Liver (tissue), 8 donors: ENCODE measurements at regions not wholly inside any gene's neighbourhood (a gene's known extent, or its start where the extent isn't known, plus 50 kb on each side); places are given as distances from the start of the nearest gene placed in this dataset.

ENCODE experiments used
- DNase-seq: peaks from one replicate; pipeline ENCODE4 v3.0.0-alpha.2; 2017; ENCODE audit warnings: low spot score
- H3K27ac ChIP-seq, 2 donors: one replicate each; pipeline ENCODE4 v1.7.0; 2013; ENCODE audit warnings: inconsistent platforms in 2 of 2, low read length in 2 of 2, control low read depth in 1 of 2, low read depth in 1 of 2, mild to moderate bottlenecking in 1 of 2
- H3K27me3 ChIP-seq, 4 donors: one replicate each; pipeline versions ENCODE4 v1.6.1 to v1.7.0; 2013; ENCODE audit warnings: low read length in 3 of 4, inconsistent platforms in 1 of 4, mild to moderate bottlenecking in 1 of 4, moderate library complexity in 1 of 4; ENCODE audit not compliant: control insufficient read depth in 4 of 4, insufficient read depth in 4 of 4
- H3K36me3 ChIP-seq, 4 donors: one replicate each; pipeline versions ENCODE4 v1.6.1 to v1.7.0; 2013; ENCODE audit warnings: low read length in 3 of 4, mild to moderate bottlenecking in 3 of 4, low read depth in 1 of 4, moderate library complexity in 1 of 4; ENCODE audit not compliant: control insufficient read depth in 4 of 4, insufficient read depth in 3 of 4
- H3K4me1 ChIP-seq, 4 donors: one replicate each; pipeline versions ENCODE4 v1.6.1 to v1.7.0; 2013; ENCODE audit warnings: low read length in 3 of 4, mild to moderate bottlenecking in 3 of 4, moderate library complexity in 1 of 4; ENCODE audit not compliant: control insufficient read depth in 4 of 4, insufficient read depth in 4 of 4
- H3K4me3 ChIP-seq, 3 donors: one replicate each; pipeline versions ENCODE4 v1.6.1 to v1.7.0; 2013; ENCODE audit warnings: low read length in 3 of 3, control low read depth in 1 of 3, low read depth in 1 of 3, mild to moderate bottlenecking in 1 of 3
- H3K9ac ChIP-seq, 2 donors: one replicate each; pipeline ENCODE4 v1.7.0; 2013; ENCODE audit warnings: low read length in 2 of 2, mild to moderate bottlenecking in 2 of 2, moderate library complexity in 2 of 2, control low read depth in 1 of 2, low read depth in 1 of 2
- H3K9me3 ChIP-seq, 4 donors: one replicate each; pipeline versions ENCODE4 v1.6.1 to v1.7.0; 2013; ENCODE audit warnings: low read length in 3 of 4; ENCODE audit not compliant: control insufficient read depth in 4 of 4
- CTCF ChIP-seq: fragments of 150-350 bp; IDR thresholded peaks from 2 replicates; pipeline ENCODE4 v1.5.1; 2017; ENCODE audit warnings: improper control_type of control experiment, low read depth, low read length; ENCODE audit not compliant: missing input control
- FOXA1 ChIP-seq: IDR thresholded peaks from 2 replicates; pipeline ENCODE4 v1.6.1; 2016; ENCODE audit warnings: antibody characterized with exemption
- FOXA2 ChIP-seq: IDR thresholded peaks from 2 replicates; pipeline ENCODE4 v1.6.1; 2016; ENCODE audit warnings: antibody characterized with exemption
- GABPA ChIP-seq, 2 donors: IDR thresholded peaks in 1 of 2; conservative IDR thresholded peaks in 1 of 2; 2 replicates each; pipeline ENCODE4 v1.6.1; 2016; ENCODE audit warnings: antibody characterized with exemption in 2 of 2, mild to moderate bottlenecking in 1 of 2, moderate library complexity in 1 of 2
- HNF4A ChIP-seq, 2 donors: conservative IDR thresholded peaks; 2 replicates each; pipeline ENCODE4 v1.6.1; 2016; ENCODE audit warnings: antibody characterized with exemption in 2 of 2, mild to moderate bottlenecking in 2 of 2
- RAD21 ChIP-seq, 2 donors: IDR thresholded peaks; 2 replicates each; pipeline ENCODE4 v1.6.1; 2016; ENCODE audit warnings: antibody characterized with exemption in 2 of 2, mild to moderate bottlenecking in 2 of 2
- REST ChIP-seq: IDR thresholded peaks from 2 replicates; pipeline ENCODE4 v1.6.1; 2016; ENCODE audit warnings: antibody characterized with exemption, mild to moderate bottlenecking
- RXRA ChIP-seq, 2 donors: IDR thresholded peaks; 2 replicates each; pipeline ENCODE4 v1.6.1; 2017 to 2018; ENCODE audit warnings: antibody characterized with exemption in 2 of 2, mild to moderate bottlenecking in 1 of 2
- SP1 ChIP-seq: IDR thresholded peaks from 2 replicates; pipeline ENCODE4 v1.6.1; 2018; ENCODE audit warnings: antibody characterized with exemption, mild to moderate bottlenecking
- TAF1 ChIP-seq: conservative IDR thresholded peaks from 2 replicates; pipeline ENCODE4 v1.6.1; 2016; ENCODE audit warnings: antibody characterized with exemption, mild to moderate bottlenecking
- YY1 ChIP-seq: IDR thresholded peaks from 2 replicates; pipeline ENCODE4 v1.6.1; 2016; ENCODE audit warnings: antibody characterized with exemption, mild to moderate bottlenecking
- ZBTB33 ChIP-seq: IDR thresholded peaks from 2 replicates; pipeline ENCODE4 v1.6.1; 2016; ENCODE audit warnings: antibody characterized with exemption
- WGBS: extraction: QIAGEN DNeasy Blood & Tissue Kit; methylation state at CpG from one replicate; pipeline ENCODE4 v1.1.7; 2013; 5-methylcytosine and 5-hydroxymethylcytosine counted together
- TF ChIP-seq, protein P1 (sequence below): IDR thresholded peaks from 2 replicates; pipeline ENCODE4 v1.6.1; 2016; ENCODE audit warnings: antibody characterized with exemption
- donor health status: healthy.
- donor health status: healthy.
- donor health status: healthy.
- donor health status: healthy.
- donor health status: healthy.

GRCh38 chr5:133665571-133665970, 53.2 kb upstream of the FSTL4 start:
- Histone ChIP-seq H3K9ac (no peak overlapping the region), H3K36me3 (no peaks in the 10 kb centered on the region), H3K4me1 (no peaks in the 10 kb centered on the region), H3K9me3 (no peaks in the 10 kb centered on the region), H3K4me3 (no peak overlapping the region), H3K27me3 (no peaks in the 10 kb centered on the region), H3K27ac (no peak overlapping the region)
- TF ChIP-seq FOXA1, result no peak
- TF ChIP-seq FOXA2, result no peak
- no peak for TF ChIP-seq YY1
- no peak for TF ChIP-seq GABPA (IDR thresholded peaks at IDR 0.05 in 1 of 2, conservative IDR thresholded peaks at IDR 0.05 in 1 of 2)
- TF ChIP-seq ZBTB33, result no peak
- TF ChIP-seq RXRA (IDR thresholded peaks at IDR 0.05), result no peak
- DNase-seq, result no peak
- WGBS, result 78% methylated on average over 3 of the region's 3 CpGs

GRCh38 chr5:133664422-133664821, 52.1 kb upstream of the FSTL4 start:
- Histone ChIP-seq H3K9ac (no peak overlapping the region), H3K27me3 (no peaks in the 10 kb centered on the region), H3K9me3 (no peaks in the 10 kb centered on the region), H3K36me3 (no peaks in the 10 kb centered on the region), H3K4me3 (no peak overlapping the region), H3K4me1 (no peaks in the 10 kb centered on the region), H3K27ac (no peak overlapping the region)
- 86% methylated on average over 2 of the region's 2 CpGs for WGBS
- DNase-seq, result no peak
- TF ChIP-seq CTCF, result no peak
- no peak for TF ChIP-seq SP1
- no peak for TF ChIP-seq ZBTB33
- TF ChIP-seq GABPA (IDR thresholded peaks at IDR 0.05 in 1 of 2, conservative IDR thresholded peaks at IDR 0.05 in 1 of 2), result no peak
- no peak for TF ChIP-seq HNF4A (conservative IDR thresholded peaks at IDR 0.05)
- TF ChIP-seq TAF1, result no peak
- TF ChIP-seq YY1, result no peak

DNA sequence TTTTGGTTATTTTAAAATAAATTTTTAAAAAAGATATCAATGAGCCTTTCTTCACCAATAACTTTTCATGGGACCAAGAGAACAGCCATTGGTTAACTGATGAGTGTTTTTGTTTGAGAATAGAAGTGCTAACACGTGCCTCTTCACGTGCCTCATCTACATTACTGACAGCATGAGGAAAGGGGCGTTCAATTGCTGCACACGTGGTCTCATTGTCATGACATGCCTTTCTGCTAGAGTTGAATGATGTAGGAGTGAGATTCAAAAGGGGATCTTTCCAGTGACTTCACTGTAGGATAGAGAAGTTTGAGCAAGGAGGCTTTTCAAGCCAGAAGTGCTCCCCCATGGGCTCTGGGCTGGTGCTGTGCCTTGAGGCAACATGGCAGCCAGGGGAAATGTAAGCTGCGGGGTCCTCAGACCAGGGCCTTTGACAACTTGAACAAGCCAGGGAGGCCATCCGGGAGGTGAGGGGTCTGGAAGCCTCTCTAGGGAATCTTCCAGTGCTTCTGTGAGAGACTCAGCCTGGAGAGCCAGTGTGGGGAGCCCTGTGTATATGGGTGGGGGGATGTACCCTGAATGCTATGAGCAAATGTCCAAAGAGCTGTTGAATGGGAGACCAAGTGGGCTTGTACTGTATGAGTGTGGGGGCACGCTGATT, 51.2 kb upstream of the FSTL4 start:
- Histone ChIP-seq H3K27me3 (no peaks in the 10 kb centered on the region), H3K9me3 (no peaks in the 10 kb centered on the region), H3K27ac (no peak overlapping the region), H3K9ac (no peak overlapping the region), H3K4me1 (no peaks in the 10 kb centered on the region), H3K4me3 (no peak overlapping the region), H3K36me3 (no peaks in the 10 kb centered on the region)
- TF ChIP-seq SP1 (no peak), REST (no peak), FOXA1 (no peak), HNF4A (conservative IDR thresholded peaks at IDR 0.05) (no peak), YY1 (no peak), RAD21 (IDR thresholded peaks at IDR 0.05) (no peak), RXRA (IDR thresholded peaks at IDR 0.05) (no peak)
- TF ChIP-seq, protein P1, sequence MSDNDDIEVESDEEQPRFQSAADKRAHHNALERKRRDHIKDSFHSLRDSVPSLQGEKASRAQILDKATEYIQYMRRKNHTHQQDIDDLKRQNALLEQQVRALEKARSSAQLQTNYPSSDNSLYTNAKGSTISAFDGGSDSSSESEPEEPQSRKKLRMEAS, result no peak
- DNase-seq, result no peak
- WGBS, result 81% methylated on average over 7 of the region's 7 CpGs
